GM23338 (cell line): ENCODE measurements at regions not wholly inside any gene's neighbourhood (a gene's known extent, or its start where the extent isn't known, plus 50 kb on each side); places are given as distances from the start of the nearest gene placed in this dataset.

Experiments used
- ATAC-seq: fragments of 200-7000 bp; cut with Tn5 transposase; 3 replicates; pipeline ENCODE4 v1.9.1; 2020
- DNase-seq: peaks from one replicate; pipeline ENCODE4 v3.0.0-alpha.2; 2015; ENCODE audit warnings: low spot score
- H2AFZ ChIP-seq: fragments of 200-600 bp; sonication (generic); 2 replicates; pipeline ENCODE4 v1.8.0; 2016; ENCODE audit warnings: antibody characterized with exemption, mild to moderate bottlenecking, moderate library complexity
- H3F3A ChIP-seq: fragments of 200-600 bp; sonication (generic); replicated peaks from 2 replicates; pipeline ENCODE4 v1.8.0; 2017; ENCODE audit warnings: antibody characterized with exemption, mixed run types, low read depth
- H3K27ac ChIP-seq: fragments of 200-600 bp; sonication (generic); 2 replicates; pipeline ENCODE4 v1.6.1; 2016; ENCODE audit warnings: low read depth
- H3K27me3 ChIP-seq: fragments of 200-600 bp; sonication (generic); 2 replicates; pipeline ENCODE4 v1.8.0; 2016; ENCODE audit warnings: mild to moderate bottlenecking, mixed run types, moderate library complexity; ENCODE audit not compliant: insufficient read depth
- H3K36me3 ChIP-seq: fragments of 200-600 bp; sonication (generic); 2 replicates; pipeline ENCODE4 v1.8.0; 2016; ENCODE audit warnings: mild to moderate bottlenecking; ENCODE audit not compliant: insufficient read depth
- H3K4me1 ChIP-seq: fragments of 200-600 bp; sonication (generic); 2 replicates; pipeline ENCODE4 v1.8.0; 2016; ENCODE audit warnings: mild to moderate bottlenecking, moderate library complexity; ENCODE audit not compliant: insufficient read depth
- H3K4me2 ChIP-seq: fragments of 200-600 bp; sonication (generic); 2 replicates; pipeline ENCODE4 v1.7.1; 2017; ENCODE audit warnings: mixed run types
- H3K4me3 ChIP-seq: fragments of 200-600 bp; sonication (generic); 2 replicates; pipeline ENCODE4 v1.6.1; 2016; ENCODE audit warnings: mixed run types
- H3K79me2 ChIP-seq: fragments of 200-600 bp; sonication (generic); replicated peaks from 2 replicates; pipeline ENCODE4 v1.8.0; 2017; ENCODE audit warnings: mild to moderate bottlenecking; ENCODE audit not compliant: insufficient read depth
- H3K9me2 ChIP-seq: fragments of 200-600 bp; sonication (generic); 2 replicates; pipeline ENCODE4 v1.8.0; 2017; ENCODE audit not compliant: insufficient read depth
- H4K20me1 ChIP-seq: fragments of 200-600 bp; sonication (generic); replicated peaks from 2 replicates; pipeline ENCODE4 v1.8.0; 2017; ENCODE audit warnings: mild to moderate bottlenecking; ENCODE audit not compliant: insufficient read depth
- H3K27ac Mint-ChIP-seq: 2 replicates; pipeline ENCODE4 v1.8.0; 2020; ENCODE audit warnings: inconsistent platforms, mild to moderate bottlenecking, moderate library complexity, mixed read lengths
- H3K27me3 Mint-ChIP-seq: 3 replicates; pipeline ENCODE4 v1.8.0; 2022; ENCODE audit warnings: low read depth, mild to moderate bottlenecking, moderate library complexity, mixed read lengths, inconsistent platforms; ENCODE audit not compliant: insufficient read depth, poor library complexity
- H3K36me3 Mint-ChIP-seq: 3 replicates; pipeline ENCODE4 v1.8.0; 2021; ENCODE audit warnings: low read depth, mild to moderate bottlenecking, inconsistent platforms, moderate library complexity, mixed read lengths
- H3K4me1 Mint-ChIP-seq: 3 replicates; pipeline ENCODE4 v1.8.0; 2020; ENCODE audit warnings: mild to moderate bottlenecking, inconsistent platforms, mixed read lengths
- H3K4me3 Mint-ChIP-seq: 3 replicates; pipeline ENCODE4 v1.8.0; 2021; ENCODE audit warnings: moderate library complexity, mild to moderate bottlenecking, inconsistent platforms, mixed read lengths
- H3K9me3 Mint-ChIP-seq: 3 replicates; pipeline ENCODE4 v1.8.0; 2020; ENCODE audit warnings: moderate library complexity, mild to moderate bottlenecking, inconsistent platforms, mixed read lengths
- CTCF ChIP-seq, 2 experiments: fragments of 200-600 bp in 1 of 2; sonication (generic) in 1 of 2; conservative IDR thresholded peaks; 2 replicates each; pipeline versions ENCODE4 v1.5.1 to v1.6.1; 2016 to 2017; ENCODE audit warnings: antibody characterized with exemption in 2 of 2, low read depth in 2 of 2, mild to moderate bottlenecking in 2 of 2, moderate library complexity in 1 of 2
- NANOG ChIP-seq: IDR thresholded peaks from 2 replicates; pipeline ENCODE4 v1.6.1; 2016; ENCODE audit warnings: antibody characterized with exemption, borderline replicate concordance
- REST ChIP-seq: IDR thresholded peaks from one replicate; pipeline ENCODE4 v1.6.1; 2018; ENCODE audit warnings: antibody characterized with exemption; ENCODE audit not compliant: unreplicated experiment
- ZNF114 ChIP-seq: fragments of 250-450 bp; sonication (Bioruptor Pico); IDR thresholded peaks from 2 replicates; pipeline ENCODE4 v1.5.0; 2020; ENCODE audit warnings: mild to moderate bottlenecking, moderate library complexity

- DNase-seq (no peak), ATAC-seq (no peak)
- Histone ChIP-seq H3K27me3 (no peaks in the 10 kb centered on the region), H2AFZ (no peak overlapping the region), H3K4me3 (no peak overlapping the region), H4K20me1 (no peaks in the 10 kb centered on the region), H3K4me1 (no peaks in the 10 kb centered on the region), H3K4me2 (no peak overlapping the region), H3K9me2 (peaks cover 4% of the 10 kb centered on the region; the same call in 1 of the 2 replicates), H3K27ac (no peak overlapping the region), H3K36me3 (no peaks in the 10 kb centered on the region), H3K79me2 (no peaks in the 10 kb centered on the region), H3F3A (no peaks in the 10 kb centered on the region)
- H3K9me3 Mint-ChIP-seq: no peaks in the 10 kb centered on the region
- no peak overlapping the region for H3K27ac Mint-ChIP-seq
- peaks cover 3% of the 10 kb centered on the region for H3K27me3 Mint-ChIP-seq
- H3K36me3 Mint-ChIP-seq: no peaks in the 10 kb centered on the region
- TF ChIP-seq NANOG: no peak
- TF ChIP-seq ZNF114 (CRISPR knock-in tag): no peak
- H3K4me3 Mint-ChIP-seq: no peak overlapping the region
- peaks cover 5% of the 10 kb centered on the region; the same call in 2 of the 3 replicates for H3K4me1 Mint-ChIP-seq
These were observed 760.1 kb upstream of the NECTIN3 start for GRCh38 chr3:110311541-110311940.

DNA sequence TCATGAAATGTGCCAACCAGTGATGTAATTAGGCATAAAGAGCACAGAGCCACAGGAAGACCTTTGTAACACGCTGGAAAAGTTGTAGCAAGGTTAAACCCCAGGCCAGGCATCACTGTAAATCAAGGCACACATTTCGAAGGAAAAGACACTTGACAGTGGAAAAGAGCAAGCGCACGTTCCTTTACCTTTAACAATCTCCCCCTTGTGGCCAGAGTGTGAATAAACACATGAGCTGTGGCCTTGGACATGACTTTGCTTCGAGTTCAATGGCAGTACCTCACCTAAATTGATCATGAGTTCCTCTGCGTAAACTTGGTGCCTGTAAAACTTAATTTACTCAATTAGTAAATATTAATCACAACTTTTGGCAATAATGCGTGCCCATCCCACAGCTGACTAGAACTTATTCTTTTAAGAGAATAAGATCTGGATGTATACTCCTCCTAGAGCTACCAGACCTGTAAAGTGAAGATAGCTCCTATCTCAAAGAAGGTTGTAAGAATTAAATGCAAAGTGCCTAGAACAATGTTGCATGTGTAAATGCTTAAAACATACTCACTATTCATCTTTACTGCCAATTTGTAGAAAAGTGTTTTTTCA, 757.0 kb upstream of the NECTIN3 start:
- DNase-seq: peak; percentile 92
- H3K27me3 Mint-ChIP-seq: no peaks in the 10 kb centered on the region
- H3K4me1 Mint-ChIP-seq: peaks cover 5% of the 10 kb centered on the region; the same call in 2 of the 3 replicates
- no peak overlapping the region for H3K4me2 ChIP-seq
- H3K79me2 ChIP-seq: no peaks in the 10 kb centered on the region
- 0 out of 3 replicates have a peak, but pooled peaks cover 2% of the 10 kb centered on the region for H3K36me3 Mint-ChIP-seq
- H3K27ac Mint-ChIP-seq: no peak overlapping the region
- no peaks in the 10 kb centered on the region for H3K36me3 ChIP-seq
- no peaks in the 10 kb centered on the region for H3K4me1 ChIP-seq
- no peak for TF ChIP-seq REST
- TF ChIP-seq CTCF (conservative IDR thresholded peaks at IDR 0.05; ENCODE audit: low read depth in 2 of 2): peak; percentile 79 to 85
- no peak overlapping the region for H3K4me3 Mint-ChIP-seq
- no peaks in the 10 kb centered on the region for H3F3A ChIP-seq
- H4K20me1 ChIP-seq: no peaks in the 10 kb centered on the region
- no peaks in the 10 kb centered on the region for H3K9me3 Mint-ChIP-seq
- H3K27ac ChIP-seq: no peak overlapping the region
- H2AFZ ChIP-seq: no peak overlapping the region
- peak; percentile 74 for ATAC-seq
- no peak overlapping the region for H3K4me3 ChIP-seq
- no peaks in the 10 kb centered on the region for H3K9me2 ChIP-seq
- H3K27me3 ChIP-seq: no peaks in the 10 kb centered on the region
